Parathyroid adenoma (tissue), 2 donors: ENCODE measurements at regions not wholly inside any gene's neighbourhood (a gene's known extent, or its start where the extent isn't known, plus 50 kb on each side); places are given as distances from the start of the nearest gene placed in this dataset.

ENCODE experiments used
- H2AFZ ChIP-seq: fragments of 300-600 bp; sonication (generic); one replicate; pipeline ENCODE4 v1.7.0; 2017; ENCODE audit warnings: antibody characterized with exemption, mild to moderate bottlenecking
- H3K27ac ChIP-seq: fragments of 300-600 bp; sonication (generic); one replicate; pipeline ENCODE4 v1.7.0; 2017
- H3K27me3 ChIP-seq: fragments of 300-600 bp; sonication (generic); one replicate; pipeline ENCODE4 v1.7.0; 2017; ENCODE audit warnings: low read length; ENCODE audit not compliant: control insufficient read depth, insufficient read depth
- H3K36me3 ChIP-seq: fragments of 300-600 bp; sonication (generic); one replicate; pipeline ENCODE4 v1.7.0; 2017; ENCODE audit warnings: low read length; ENCODE audit not compliant: control insufficient read depth, insufficient read depth
- H3K4me1 ChIP-seq: fragments of 300-600 bp; sonication (generic); one replicate; pipeline ENCODE4 v1.7.0; 2017; ENCODE audit warnings: control low read depth
- H3K4me2 ChIP-seq: fragments of 300-600 bp; sonication (generic); one replicate; pipeline ENCODE4 v1.7.0; 2017; ENCODE audit warnings: low read length
- H3K4me3 ChIP-seq: fragments of 300-600 bp; sonication (generic); one replicate; pipeline ENCODE4 v1.7.0; 2017; ENCODE audit warnings: low read depth, low read length
- H3K79me2 ChIP-seq: fragments of 300-600 bp; sonication (generic); one replicate; pipeline ENCODE4 v1.7.0; 2017; ENCODE audit warnings: control low read depth
- H3K9ac ChIP-seq: fragments of 300-600 bp; sonication (generic); one replicate; pipeline ENCODE4 v1.7.0; 2017; ENCODE audit warnings: mild to moderate bottlenecking
- H3K9me3 ChIP-seq: fragments of 300-600 bp; sonication (generic); one replicate; pipeline ENCODE4 v1.7.0; 2017; ENCODE audit warnings: low read length; ENCODE audit not compliant: control insufficient read depth
- CTCF ChIP-seq: fragments of 300-600 bp; sonication (generic); IDR thresholded peaks from one replicate; pipeline ENCODE4 v1.7.0; 2017; ENCODE audit warnings: antibody characterized with exemption, mild to moderate bottlenecking
- donor health status: primary hyperparathyroidism.

GRCh38 chr10:85259908-85260307, 931.5 kb downstream of the CCSER2 start:
- H3K36me3 ChIP-seq, result no peaks in the 10 kb centered on the region
- no peak overlapping the region for H3K4me2 ChIP-seq
- H3K9me3 ChIP-seq, result no peaks in the 10 kb centered on the region
- no peak overlapping the region for H3K4me3 ChIP-seq
- no peak for TF ChIP-seq CTCF
- no peak overlapping the region for H2AFZ ChIP-seq
- no peaks in the 10 kb centered on the region for H3K79me2 ChIP-seq
- no peaks in the 10 kb centered on the region for H3K4me1 ChIP-seq
- H3K27ac ChIP-seq, result no peak overlapping the region
- no peaks in the 10 kb centered on the region for H3K27me3 ChIP-seq
- H3K9ac ChIP-seq, result no peak overlapping the region

GRCh38 chr10:85262992-85263391, 934.6 kb downstream of the CCSER2 start:
- H2AFZ ChIP-seq, result no peak overlapping the region
- no peaks in the 10 kb centered on the region for H3K4me1 ChIP-seq
- no peaks in the 10 kb centered on the region for H3K27me3 ChIP-seq
- no peak for TF ChIP-seq CTCF
- no peak overlapping the region for H3K4me3 ChIP-seq
- H3K9me3 ChIP-seq, result no peaks in the 10 kb centered on the region
- H3K79me2 ChIP-seq, result no peaks in the 10 kb centered on the region
- no peak overlapping the region for H3K9ac ChIP-seq
- H3K27ac ChIP-seq, result no peak overlapping the region
- no peak overlapping the region for H3K4me2 ChIP-seq
- H3K36me3 ChIP-seq, result no peaks in the 10 kb centered on the region

GRCh38 chr10:85265121-85265520, 936.7 kb downstream of the CCSER2 start:
- Histone ChIP-seq H3K79me2 (no peaks in the 10 kb centered on the region), H3K9me3 (no peaks in the 10 kb centered on the region), H3K4me3 (no peak overlapping the region), H2AFZ (no peak overlapping the region), H3K4me1 (no peaks in the 10 kb centered on the region), H3K36me3 (no peaks in the 10 kb centered on the region), H3K27me3 (no peaks in the 10 kb centered on the region), H3K9ac (no peak overlapping the region), H3K27ac (no peak overlapping the region), H3K4me2 (no peak overlapping the region)
- TF ChIP-seq CTCF, result no peak

DNA sequence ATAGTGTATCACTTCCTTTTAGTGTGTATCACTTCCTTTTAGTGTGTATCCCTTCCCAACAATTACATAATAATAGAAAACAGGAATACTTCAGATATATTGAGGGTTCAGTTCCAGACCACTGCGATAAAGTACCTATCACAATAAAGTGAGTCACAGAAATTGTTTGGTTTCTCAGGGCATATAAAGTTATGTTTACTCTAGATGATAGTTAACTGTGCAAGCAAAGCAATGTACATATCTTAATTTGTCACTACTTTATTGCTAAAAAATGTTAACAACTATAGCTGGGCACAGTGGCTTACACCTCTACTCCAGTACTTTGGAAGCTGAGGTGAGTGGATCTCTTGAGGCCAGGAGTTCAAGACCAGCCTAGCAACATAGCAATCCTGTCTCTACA, 938.4 kb downstream of the CCSER2 start:
- no peak overlapping the region for H3K4me2 ChIP-seq
- H3K4me1 ChIP-seq, result no peaks in the 10 kb centered on the region
- H3K9ac ChIP-seq, result no peak overlapping the region
- no peaks in the 10 kb centered on the region for H3K9me3 ChIP-seq
- TF ChIP-seq CTCF, result no peak
- no peaks in the 10 kb centered on the region for H3K27me3 ChIP-seq
- no peaks in the 10 kb centered on the region for H3K79me2 ChIP-seq
- H3K4me3 ChIP-seq, result no peak overlapping the region
- no peak overlapping the region for H2AFZ ChIP-seq
- no peaks in the 10 kb centered on the region for H3K36me3 ChIP-seq
- H3K27ac ChIP-seq, result no peak overlapping the region

DNA sequence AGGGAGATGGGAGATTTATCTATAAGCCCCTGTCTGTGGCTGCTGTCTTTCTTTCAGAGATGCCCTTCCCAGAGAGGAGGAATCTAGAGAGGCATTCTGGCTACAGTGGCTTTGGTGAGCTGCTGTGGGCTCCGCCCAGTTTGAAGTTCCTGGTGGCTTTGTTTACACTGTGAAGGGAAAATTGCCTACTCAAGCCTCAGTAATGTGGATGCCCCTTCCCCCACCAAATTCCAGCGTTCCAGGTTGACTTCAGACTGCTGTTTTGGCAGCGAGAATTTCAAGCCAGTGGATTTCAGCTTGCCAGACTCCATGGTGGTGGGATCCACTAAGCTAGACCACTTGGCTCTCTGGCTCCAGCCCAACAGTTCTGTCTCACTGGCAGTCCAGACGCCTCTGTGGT, 951.6 kb downstream of the CCSER2 start:
- no peaks in the 10 kb centered on the region for H3K27me3 ChIP-seq
- H3K9me3 ChIP-seq, result no peaks in the 10 kb centered on the region
- no peak overlapping the region for H3K9ac ChIP-seq
- no peak overlapping the region for H3K27ac ChIP-seq
- no peak overlapping the region for H2AFZ ChIP-seq
- H3K4me3 ChIP-seq, result no peak overlapping the region
- no peak overlapping the region for H3K4me2 ChIP-seq
- H3K79me2 ChIP-seq, result no peaks in the 10 kb centered on the region
- no peaks in the 10 kb centered on the region for H3K4me1 ChIP-seq
- no peaks in the 10 kb centered on the region for H3K36me3 ChIP-seq
- TF ChIP-seq CTCF, result no peak
